Hepatocyte (in vitro differentiated cells): ENCODE measurements at regions not wholly inside any gene's neighbourhood (a gene's known extent, or its start where the extent isn't known, plus 50 kb on each side); places are given as distances from the start of the nearest gene placed in this dataset.

Experiments
- DNase-seq: peaks from one replicate; pipeline ENCODE4 v3.0.0-alpha.2; 2016; ENCODE audit warnings: low spot score
- H2AFZ ChIP-seq: fragments of 200-600 bp; sonication (generic); 2 replicates; pipeline ENCODE4 v1.6.0; 2016; ENCODE audit warnings: antibody characterized with exemption, mild to moderate bottlenecking
- H3K27ac ChIP-seq: fragments of 200-600 bp; sonication (generic); 2 replicates; pipeline ENCODE4 v1.5.1; 2016; ENCODE audit warnings: mild to moderate bottlenecking
- H3K27me3 ChIP-seq: fragments of 200-600 bp; sonication (generic); 2 replicates; pipeline ENCODE4 v1.6.1; 2016
- H3K36me3 ChIP-seq: fragments of 200-600 bp; sonication (generic); replicated peaks from 2 replicates; pipeline ENCODE4 v1.5.1; 2016; ENCODE audit warnings: low read depth; ENCODE audit not compliant: insufficient read depth
- H3K4me1 ChIP-seq: fragments of 200-600 bp; sonication (generic); 2 replicates; pipeline ENCODE4 v1.5.1; 2016; ENCODE audit warnings: mild to moderate bottlenecking, moderate library complexity; ENCODE audit not compliant: insufficient read depth
- H3K4me2 ChIP-seq: fragments of 200-600 bp; sonication (generic); 2 replicates; pipeline ENCODE4 v1.6.0; 2016
- H3K4me3 ChIP-seq: fragments of 200-600 bp; sonication (generic); 2 replicates; pipeline ENCODE4 v1.5.1; 2016; ENCODE audit warnings: mild to moderate bottlenecking
- H3K79me2 ChIP-seq: fragments of 200-600 bp; sonication (generic); 2 replicates; pipeline ENCODE4 v1.6.0; 2017; ENCODE audit warnings: mild to moderate bottlenecking
- H3K9me2 ChIP-seq: fragments of 200-600 bp; sonication (generic); replicated peaks from 2 replicates; pipeline ENCODE4 v1.6.0; 2017; ENCODE audit warnings: mild to moderate bottlenecking; ENCODE audit not compliant: insufficient read depth
- H3K9me3 ChIP-seq: fragments of 200-600 bp; sonication (generic); 2 replicates; pipeline ENCODE4 v1.5.1; 2016; ENCODE audit warnings: low read depth, mild to moderate bottlenecking
- H4K20me1 ChIP-seq: fragments of 200-600 bp; sonication (generic); 2 replicates; pipeline ENCODE4 v1.6.0; 2016; ENCODE audit warnings: mild to moderate bottlenecking; ENCODE audit not compliant: insufficient read depth, poor library complexity, severe bottlenecking
- CTCF ChIP-seq: fragments of 200-600 bp; sonication (generic); IDR thresholded peaks from 2 replicates; pipeline ENCODE4 v1.5.1; 2016; ENCODE audit warnings: antibody characterized with exemption, mild to moderate bottlenecking; ENCODE audit not compliant: poor library complexity
- EZH2 ChIP-seq: fragments of 200-600 bp; sonication (generic); IDR thresholded peaks from 2 replicates; pipeline ENCODE4 v1.6.1; 2016; ENCODE audit warnings: antibody characterized with exemption, mild to moderate bottlenecking, borderline replicate concordance
- EZH2phosphoT487 ChIP-seq: fragments of 200-600 bp; sonication (generic); IDR thresholded peaks from one replicate; pipeline ENCODE4 v1.6.1; 2018; ENCODE audit warnings: antibody characterized with exemption, mild to moderate bottlenecking, low read depth, moderate library complexity; ENCODE audit not compliant: unreplicated experiment, severe bottlenecking
- WGBS: methylation state at CpG from one replicate; pipeline ENCODE4 v1.1.6; 2016; ENCODE audit warnings: low lambda C conversion rate; ENCODE audit errors: missing lambda C conversion rate; 5-methylcytosine and 5-hydroxymethylcytosine counted together

DNA sequence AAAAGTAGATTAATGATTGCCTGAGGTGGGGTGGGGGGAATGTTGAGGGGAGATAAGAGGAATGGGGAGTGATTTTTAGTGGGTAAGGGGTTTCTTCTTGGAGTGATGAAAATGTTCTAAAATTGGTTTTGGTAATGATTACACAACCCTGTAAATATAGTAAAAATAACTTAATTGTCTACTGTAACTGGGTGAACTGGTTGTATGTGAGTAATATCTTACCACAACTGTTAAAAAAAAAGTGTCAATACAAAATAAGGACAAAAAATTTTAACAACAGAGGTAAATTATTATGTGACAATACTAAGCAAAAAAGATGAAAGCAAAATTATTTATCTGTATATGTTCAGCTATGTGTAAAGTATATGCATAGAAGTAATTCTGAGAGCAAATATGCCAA lies 86.3 kb upstream of the RASSF8 start:
- H4K20me1 ChIP-seq: no peaks in the 10 kb centered on the region
- H3K4me3 ChIP-seq: no peak overlapping the region
- H3K27ac ChIP-seq: no peak overlapping the region
- H3K79me2 ChIP-seq: no peaks in the 10 kb centered on the region
- no peak for DNase-seq
- H2AFZ ChIP-seq: no peak overlapping the region
- no peaks in the 10 kb centered on the region for H3K9me3 ChIP-seq
- no peaks in the 10 kb centered on the region for H3K36me3 ChIP-seq
- H3K9me2 ChIP-seq: no peaks in the 10 kb centered on the region
- H3K4me2 ChIP-seq: no peak overlapping the region
- no peaks in the 10 kb centered on the region for H3K27me3 ChIP-seq
- H3K4me1 ChIP-seq: peaks cover 9% of the 10 kb centered on the region
- TF ChIP-seq EZH2: no peak
- no peak for TF ChIP-seq EZH2phosphoT487
- no peak for TF ChIP-seq CTCF

- Histone ChIP-seq H3K27me3 (no peaks in the 10 kb centered on the region), H3K79me2 (no peaks in the 10 kb centered on the region), H3K4me2 (no peak overlapping the region), H3K36me3 (no peaks in the 10 kb centered on the region), H3K9me3 (no peaks in the 10 kb centered on the region), H3K4me3 (no peak overlapping the region), H3K9me2 (no peaks in the 10 kb centered on the region), H3K27ac (no peak overlapping the region), H2AFZ (no peak overlapping the region), H4K20me1 (no peaks in the 10 kb centered on the region), H3K4me1 (peaks cover 9% of the 10 kb centered on the region)
- DNase-seq: no peak
- TF ChIP-seq CTCF (no peak), EZH2phosphoT487 (no peak), EZH2 (no peak)
- 16% methylated on average over 1 of the region's 1 CpG for WGBS
Observed at GRCh38 chr12:25875661-25876060, 82.8 kb upstream of the RASSF8 start.

- 7% methylated on average over 2 of the region's 2 CpGs for WGBS
- DNase-seq: no peak
- Histone ChIP-seq H2AFZ (no peak overlapping the region), H3K9me3 (no peaks in the 10 kb centered on the region), H3K9me2 (no peaks in the 10 kb centered on the region), H3K36me3 (no peaks in the 10 kb centered on the region), H3K27me3 (no peaks in the 10 kb centered on the region), H3K4me3 (no peak overlapping the region), H3K4me2 (no peak overlapping the region), H3K27ac (no peak overlapping the region), H3K79me2 (no peaks in the 10 kb centered on the region), H4K20me1 (no peaks in the 10 kb centered on the region), H3K4me1 (peaks cover 9% of the 10 kb centered on the region)
- TF ChIP-seq EZH2phosphoT487 (no peak), EZH2 (no peak), CTCF (no peak)
Observed at GRCh38 chr12:25876383-25877045, 82.0 kb upstream of the RASSF8 start.
